Liver (tissue), 7 donors: ENCODE measurements at regions not wholly inside any gene's neighbourhood (a gene's known extent, or its start where the extent isn't known, plus 50 kb on each side); places are given as distances from the start of the nearest gene placed in this dataset.

Source experiments
- DNase-seq: peaks from one replicate; pipeline ENCODE4 v3.0.0-alpha.2; 2017; ENCODE audit warnings: low spot score
- H3K27ac ChIP-seq, 2 donors: one replicate each; pipeline ENCODE4 v1.7.0; 2013; ENCODE audit warnings: inconsistent platforms in 2 of 2, low read length in 2 of 2, control low read depth in 1 of 2, low read depth in 1 of 2, mild to moderate bottlenecking in 1 of 2
- H3K27me3 ChIP-seq, 4 donors: one replicate each; pipeline versions ENCODE4 v1.6.1 to v1.7.0; 2013; ENCODE audit warnings: low read length in 3 of 4, inconsistent platforms in 1 of 4, mild to moderate bottlenecking in 1 of 4, moderate library complexity in 1 of 4; ENCODE audit not compliant: control insufficient read depth in 4 of 4, insufficient read depth in 4 of 4
- H3K36me3 ChIP-seq, 4 donors: one replicate each; pipeline versions ENCODE4 v1.6.1 to v1.7.0; 2013; ENCODE audit warnings: low read length in 3 of 4, mild to moderate bottlenecking in 3 of 4, low read depth in 1 of 4, moderate library complexity in 1 of 4; ENCODE audit not compliant: control insufficient read depth in 4 of 4, insufficient read depth in 3 of 4
- H3K4me1 ChIP-seq, 4 donors: one replicate each; pipeline versions ENCODE4 v1.6.1 to v1.7.0; 2013; ENCODE audit warnings: low read length in 3 of 4, mild to moderate bottlenecking in 3 of 4, moderate library complexity in 1 of 4; ENCODE audit not compliant: control insufficient read depth in 4 of 4, insufficient read depth in 4 of 4
- H3K4me3 ChIP-seq, 3 donors: one replicate each; pipeline versions ENCODE4 v1.6.1 to v1.7.0; 2013; ENCODE audit warnings: low read length in 3 of 3, control low read depth in 1 of 3, low read depth in 1 of 3, mild to moderate bottlenecking in 1 of 3
- H3K9ac ChIP-seq, 2 donors: one replicate each; pipeline ENCODE4 v1.7.0; 2013; ENCODE audit warnings: low read length in 2 of 2, mild to moderate bottlenecking in 2 of 2, moderate library complexity in 2 of 2, control low read depth in 1 of 2, low read depth in 1 of 2
- H3K9me3 ChIP-seq, 4 donors: one replicate each; pipeline versions ENCODE4 v1.6.1 to v1.7.0; 2013; ENCODE audit warnings: low read length in 3 of 4; ENCODE audit not compliant: control insufficient read depth in 4 of 4
- EGR1 ChIP-seq, 2 donors: IDR thresholded peaks; 2 replicates each; pipeline ENCODE4 v1.6.1; 2016 to 2018; ENCODE audit warnings: antibody characterized with exemption in 2 of 2, low read depth in 2 of 2
- FOXA1 ChIP-seq: IDR thresholded peaks from 2 replicates; pipeline ENCODE4 v1.6.1; 2016; ENCODE audit warnings: antibody characterized with exemption
- FOXA2 ChIP-seq: IDR thresholded peaks from 2 replicates; pipeline ENCODE4 v1.6.1; 2016; ENCODE audit warnings: antibody characterized with exemption
- HNF4A ChIP-seq, 2 donors: conservative IDR thresholded peaks; 2 replicates each; pipeline ENCODE4 v1.6.1; 2016; ENCODE audit warnings: antibody characterized with exemption in 2 of 2, mild to moderate bottlenecking in 2 of 2
- NR2F2 ChIP-seq: IDR thresholded peaks from 2 replicates; pipeline ENCODE4 v1.6.1; 2016; ENCODE audit warnings: antibody characterized with exemption
- RXRA ChIP-seq, 2 donors: IDR thresholded peaks; 2 replicates each; pipeline ENCODE4 v1.6.1; 2017 to 2018; ENCODE audit warnings: antibody characterized with exemption in 2 of 2, mild to moderate bottlenecking in 1 of 2
- TAF1 ChIP-seq: conservative IDR thresholded peaks from 2 replicates; pipeline ENCODE4 v1.6.1; 2016; ENCODE audit warnings: antibody characterized with exemption, mild to moderate bottlenecking
- YY1 ChIP-seq: IDR thresholded peaks from 2 replicates; pipeline ENCODE4 v1.6.1; 2016; ENCODE audit warnings: antibody characterized with exemption, mild to moderate bottlenecking
- WGBS: extraction: QIAGEN DNeasy Blood & Tissue Kit; methylation state at CpG from one replicate; pipeline ENCODE4 v1.1.7; 2013; 5-methylcytosine and 5-hydroxymethylcytosine counted together
- TF ChIP-seq, protein P1 (sequence below): IDR thresholded peaks from 2 replicates; pipeline ENCODE4 v1.6.1; 2016; ENCODE audit warnings: antibody characterized with exemption
- TF ChIP-seq, protein P2 (sequence below): IDR thresholded peaks from 2 replicates; pipeline ENCODE4 v1.6.1; 2016; ENCODE audit warnings: antibody characterized with exemption, mild to moderate bottlenecking
- TF ChIP-seq, protein P3 (sequence below): IDR thresholded peaks from 2 replicates; pipeline ENCODE4 v1.6.1; 2016; ENCODE audit warnings: antibody characterized with exemption
- donor health status: healthy.
- donor health status: healthy.
- donor health status: healthy.
- donor health status: healthy.

GRCh38 chr2:138071720-138072719 lies 107.7 kb downstream of the HNMT start:
- Histone ChIP-seq H3K9ac (no peak overlapping the region), H3K27ac (no peak overlapping the region), H3K36me3 (no peaks in the 10 kb centered on the region), H3K4me1 (no peaks in the 10 kb centered on the region), H3K9me3 (no peaks in the 10 kb centered on the region), H3K4me3 (no peak overlapping the region), H3K27me3 (no peaks in the 10 kb centered on the region)
- no peak for TF ChIP-seq RXRA (IDR thresholded peaks at IDR 0.05)
- TF ChIP-seq YY1: no peak
- TF ChIP-seq, protein P1, sequence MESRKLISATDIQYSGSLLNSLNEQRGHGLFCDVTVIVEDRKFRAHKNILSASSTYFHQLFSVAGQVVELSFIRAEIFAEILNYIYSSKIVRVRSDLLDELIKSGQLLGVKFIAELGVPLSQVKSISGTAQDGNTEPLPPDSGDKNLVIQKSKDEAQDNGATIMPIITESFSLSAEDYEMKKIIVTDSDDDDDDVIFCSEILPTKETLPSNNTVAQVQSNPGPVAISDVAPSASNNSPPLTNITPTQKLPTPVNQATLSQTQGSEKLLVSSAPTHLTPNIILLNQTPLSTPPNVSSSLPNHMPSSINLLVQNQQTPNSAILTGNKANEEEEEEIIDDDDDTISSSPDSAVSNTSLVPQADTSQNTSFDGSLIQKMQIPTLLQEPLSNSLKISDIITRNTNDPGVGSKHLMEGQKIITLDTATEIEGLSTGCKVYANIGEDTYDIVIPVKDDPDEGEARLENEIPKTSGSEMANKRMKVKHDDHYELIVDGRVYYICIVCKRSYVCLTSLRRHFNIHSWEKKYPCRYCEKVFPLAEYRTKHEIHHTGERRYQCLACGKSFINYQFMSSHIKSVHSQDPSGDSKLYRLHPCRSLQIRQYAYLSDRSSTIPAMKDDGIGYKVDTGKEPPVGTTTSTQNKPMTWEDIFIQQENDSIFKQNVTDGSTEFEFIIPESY: no peak
- TF ChIP-seq NR2F2: no peak
- TF ChIP-seq TAF1: no peak
- TF ChIP-seq FOXA2: no peak
- TF ChIP-seq, protein P2, sequence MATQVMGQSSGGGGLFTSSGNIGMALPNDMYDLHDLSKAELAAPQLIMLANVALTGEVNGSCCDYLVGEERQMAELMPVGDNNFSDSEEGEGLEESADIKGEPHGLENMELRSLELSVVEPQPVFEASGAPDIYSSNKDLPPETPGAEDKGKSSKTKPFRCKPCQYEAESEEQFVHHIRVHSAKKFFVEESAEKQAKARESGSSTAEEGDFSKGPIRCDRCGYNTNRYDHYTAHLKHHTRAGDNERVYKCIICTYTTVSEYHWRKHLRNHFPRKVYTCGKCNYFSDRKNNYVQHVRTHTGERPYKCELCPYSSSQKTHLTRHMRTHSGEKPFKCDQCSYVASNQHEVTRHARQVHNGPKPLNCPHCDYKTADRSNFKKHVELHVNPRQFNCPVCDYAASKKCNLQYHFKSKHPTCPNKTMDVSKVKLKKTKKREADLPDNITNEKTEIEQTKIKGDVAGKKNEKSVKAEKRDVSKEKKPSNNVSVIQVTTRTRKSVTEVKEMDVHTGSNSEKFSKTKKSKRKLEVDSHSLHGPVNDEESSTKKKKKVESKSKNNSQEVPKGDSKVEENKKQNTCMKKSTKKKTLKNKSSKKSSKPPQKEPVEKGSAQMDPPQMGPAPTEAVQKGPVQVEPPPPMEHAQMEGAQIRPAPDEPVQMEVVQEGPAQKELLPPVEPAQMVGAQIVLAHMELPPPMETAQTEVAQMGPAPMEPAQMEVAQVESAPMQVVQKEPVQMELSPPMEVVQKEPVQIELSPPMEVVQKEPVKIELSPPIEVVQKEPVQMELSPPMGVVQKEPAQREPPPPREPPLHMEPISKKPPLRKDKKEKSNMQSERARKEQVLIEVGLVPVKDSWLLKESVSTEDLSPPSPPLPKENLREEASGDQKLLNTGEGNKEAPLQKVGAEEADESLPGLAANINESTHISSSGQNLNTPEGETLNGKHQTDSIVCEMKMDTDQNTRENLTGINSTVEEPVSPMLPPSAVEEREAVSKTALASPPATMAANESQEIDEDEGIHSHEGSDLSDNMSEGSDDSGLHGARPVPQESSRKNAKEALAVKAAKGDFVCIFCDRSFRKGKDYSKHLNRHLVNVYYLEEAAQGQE: no peak
- TF ChIP-seq, protein P3, sequence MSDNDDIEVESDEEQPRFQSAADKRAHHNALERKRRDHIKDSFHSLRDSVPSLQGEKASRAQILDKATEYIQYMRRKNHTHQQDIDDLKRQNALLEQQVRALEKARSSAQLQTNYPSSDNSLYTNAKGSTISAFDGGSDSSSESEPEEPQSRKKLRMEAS: no peak
- no peak for TF ChIP-seq EGR1 (IDR thresholded peaks at IDR 0.05; ENCODE audit: low read depth in 2 of 2)
- no peak for TF ChIP-seq FOXA1
- WGBS: 83% methylated on average over 7 of the region's 7 CpGs
- no peak for DNase-seq

- Histone ChIP-seq H3K36me3 (no peaks in the 10 kb centered on the region), H3K4me3 (no peak overlapping the region), H3K9ac (no peak overlapping the region), H3K4me1 (peaks cover 0 to 20% (median 3%) of the 10 kb centered on the region in 4 donors), H3K27ac (no peak overlapping the region), H3K27me3 (no peaks in the 10 kb centered on the region), H3K9me3 (no peaks in the 10 kb centered on the region)
- no peak for TF ChIP-seq FOXA1
- TF ChIP-seq EGR1 (IDR thresholded peaks at IDR 0.05; ENCODE audit: low read depth in 2 of 2): no peak
- TF ChIP-seq, protein P3: no peak
- peak in 1 of 2 donors; percentile 9 for TF ChIP-seq HNF4A (conservative IDR thresholded peaks at IDR 0.05)
- DNase-seq: no peak
- 48% methylated on average over 3 of the region's 3 CpGs for WGBS
Observed at GRCh38 chr2:138078153-138078552, 113.9 kb downstream of the HNMT start.
